NB4 (cell line): ENCODE measurements at regions not wholly inside any gene's neighbourhood (a gene's known extent, or its start where the extent isn't known, plus 50 kb on each side); places are given as distances from the start of the nearest gene placed in this dataset.
A peak's percentile ranks its signal among the peaks of the same experiment; 100 is the strongest.

Experiments
- DNase-seq: peaks from one replicate; pipeline ENCODE4 v3.0.0; 2010; ENCODE audit warnings: low read depth
- H3K4me3 ChIP-seq: one replicate; pipeline ENCODE4 v1.5.1; 2011; ENCODE audit warnings: mild to moderate bottlenecking, low read depth, low read length, moderate library complexity
- MYC ChIP-seq: IDR thresholded peaks from 2 replicates; pipeline ENCODE4 v1.6.1; 2011; ENCODE audit warnings: low read depth, low read length
- POLR2A ChIP-seq: IDR thresholded peaks from 2 replicates; pipeline ENCODE4 v1.6.1; 2011; ENCODE audit warnings: mild to moderate bottlenecking; ENCODE audit not compliant: insufficient read length; ENCODE audit errors: extremely low read depth
- TF ChIP-seq, protein P1 (sequence below): IDR thresholded peaks from one replicate; pipeline ENCODE4 v1.5.1; 2012; ENCODE audit warnings: low read depth, low read length
- TF ChIP-seq, protein P2 (sequence below): IDR thresholded peaks from 2 replicates; pipeline ENCODE4 v1.6.1; 2011; ENCODE audit warnings: low read depth, low read length

DNA sequence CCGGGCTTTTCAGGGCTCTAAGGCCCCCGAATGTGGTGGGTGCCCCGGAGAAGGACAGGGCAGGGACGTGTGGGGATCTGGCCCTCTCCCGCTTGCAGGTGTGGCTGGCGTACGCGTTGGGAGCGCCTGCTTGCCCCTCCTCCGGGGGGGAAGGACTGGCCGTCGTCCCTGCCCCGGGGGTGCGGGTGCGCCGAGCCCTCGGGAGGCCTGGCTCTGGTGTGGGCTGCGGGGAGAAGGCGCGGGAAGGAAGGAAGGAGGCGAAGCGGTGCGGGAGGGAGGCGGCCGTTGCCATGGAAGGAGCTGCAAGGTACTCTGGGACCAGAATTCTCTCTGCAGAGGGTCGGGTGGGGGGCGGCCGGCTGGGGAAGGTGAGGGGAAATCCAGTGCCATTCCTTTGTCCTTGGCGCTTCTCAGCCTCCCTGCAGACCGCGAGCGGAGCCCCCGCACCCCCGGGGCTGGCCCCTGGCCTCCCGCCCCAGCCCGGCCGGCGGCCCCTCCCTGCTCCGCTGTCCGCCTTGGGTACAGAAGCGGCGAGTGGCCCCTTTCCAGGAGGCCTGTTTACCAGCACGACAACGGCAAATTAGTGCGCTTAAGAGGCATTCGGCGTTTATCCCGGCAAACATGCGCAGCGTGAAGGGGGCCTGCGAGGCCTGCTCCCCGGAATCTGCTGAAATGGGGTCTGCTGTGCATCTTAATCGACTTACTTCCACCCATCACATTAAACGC lies 67.1 kb upstream of the UNC5A start:
- TF ChIP-seq, protein P1, sequence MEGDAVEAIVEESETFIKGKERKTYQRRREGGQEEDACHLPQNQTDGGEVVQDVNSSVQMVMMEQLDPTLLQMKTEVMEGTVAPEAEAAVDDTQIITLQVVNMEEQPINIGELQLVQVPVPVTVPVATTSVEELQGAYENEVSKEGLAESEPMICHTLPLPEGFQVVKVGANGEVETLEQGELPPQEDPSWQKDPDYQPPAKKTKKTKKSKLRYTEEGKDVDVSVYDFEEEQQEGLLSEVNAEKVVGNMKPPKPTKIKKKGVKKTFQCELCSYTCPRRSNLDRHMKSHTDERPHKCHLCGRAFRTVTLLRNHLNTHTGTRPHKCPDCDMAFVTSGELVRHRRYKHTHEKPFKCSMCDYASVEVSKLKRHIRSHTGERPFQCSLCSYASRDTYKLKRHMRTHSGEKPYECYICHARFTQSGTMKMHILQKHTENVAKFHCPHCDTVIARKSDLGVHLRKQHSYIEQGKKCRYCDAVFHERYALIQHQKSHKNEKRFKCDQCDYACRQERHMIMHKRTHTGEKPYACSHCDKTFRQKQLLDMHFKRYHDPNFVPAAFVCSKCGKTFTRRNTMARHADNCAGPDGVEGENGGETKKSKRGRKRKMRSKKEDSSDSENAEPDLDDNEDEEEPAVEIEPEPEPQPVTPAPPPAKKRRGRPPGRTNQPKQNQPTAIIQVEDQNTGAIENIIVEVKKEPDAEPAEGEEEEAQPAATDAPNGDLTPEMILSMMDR, result no peak
- TF ChIP-seq POLR2A (no peak), MYC (no peak)
- TF ChIP-seq, protein P2, sequence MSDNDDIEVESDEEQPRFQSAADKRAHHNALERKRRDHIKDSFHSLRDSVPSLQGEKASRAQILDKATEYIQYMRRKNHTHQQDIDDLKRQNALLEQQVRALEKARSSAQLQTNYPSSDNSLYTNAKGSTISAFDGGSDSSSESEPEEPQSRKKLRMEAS, result no peak
- H3K4me3 ChIP-seq, result no peak overlapping the region
- DNase-seq, result no peak

DNA sequence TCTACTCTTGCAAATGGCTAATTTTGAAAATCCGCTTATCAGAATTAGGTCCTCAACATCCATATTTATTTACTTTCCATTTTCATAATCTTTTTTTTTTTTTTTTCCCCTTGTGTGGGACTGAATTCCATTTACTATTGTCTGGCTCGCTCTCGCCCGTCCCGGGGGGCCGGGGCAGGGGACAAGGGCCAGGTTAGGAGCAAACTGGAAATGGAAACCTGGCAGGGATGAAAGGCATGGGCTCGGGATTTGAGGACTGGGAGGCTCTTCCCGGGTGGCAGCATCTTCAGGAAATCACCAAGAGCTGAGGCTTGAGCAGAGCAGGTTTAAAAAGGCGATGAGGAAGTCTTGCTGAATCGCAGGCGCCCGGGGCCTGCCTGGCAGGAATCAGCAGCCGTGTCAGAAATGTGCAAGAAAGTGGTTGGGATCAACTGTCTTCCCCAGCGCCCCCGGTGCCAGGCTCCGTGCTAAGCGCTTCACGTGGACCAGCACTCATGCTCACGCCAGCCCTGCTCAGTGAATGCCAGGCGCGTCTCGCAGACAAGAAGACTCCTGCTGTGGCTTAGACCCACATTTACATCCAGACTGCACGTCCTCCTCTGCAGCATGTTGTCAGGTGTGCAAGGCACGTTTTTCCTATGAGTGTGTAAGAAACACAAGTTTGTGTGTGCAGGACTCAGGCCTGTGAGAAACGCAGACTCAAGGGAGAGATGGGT lies 66.3 kb upstream of the UNC5A start:
- no peak for DNase-seq
- TF ChIP-seq, protein P2, result no peak
- TF ChIP-seq POLR2A, result no peak
- no peak for TF ChIP-seq MYC
- TF ChIP-seq, protein P1, result no peak
- H3K4me3 ChIP-seq, result no peak overlapping the region

DNA sequence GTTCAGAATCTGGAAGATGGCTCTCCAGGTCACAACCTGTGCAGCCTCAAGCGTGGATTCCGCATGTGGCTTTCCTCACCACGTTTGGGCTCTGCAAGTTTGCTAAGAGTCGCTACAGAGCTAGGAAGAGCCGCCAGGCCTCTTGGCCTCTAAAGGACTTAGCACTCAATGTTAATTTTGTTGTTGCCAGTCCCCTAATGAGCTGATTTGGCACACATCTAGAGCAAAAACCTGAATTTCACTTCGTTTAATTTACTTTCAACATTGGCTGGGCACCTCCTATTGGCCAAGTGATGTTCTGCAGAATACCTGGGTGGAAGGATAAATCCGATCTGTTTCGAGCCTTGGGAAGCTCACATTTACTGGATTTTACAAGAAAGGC lies 65.8 kb upstream of the UNC5A start:
- TF ChIP-seq, protein P1, result peak; percentile 41
- TF ChIP-seq POLR2A, result no peak
- no peak for DNase-seq
- no peak overlapping the region for H3K4me3 ChIP-seq

DNA sequence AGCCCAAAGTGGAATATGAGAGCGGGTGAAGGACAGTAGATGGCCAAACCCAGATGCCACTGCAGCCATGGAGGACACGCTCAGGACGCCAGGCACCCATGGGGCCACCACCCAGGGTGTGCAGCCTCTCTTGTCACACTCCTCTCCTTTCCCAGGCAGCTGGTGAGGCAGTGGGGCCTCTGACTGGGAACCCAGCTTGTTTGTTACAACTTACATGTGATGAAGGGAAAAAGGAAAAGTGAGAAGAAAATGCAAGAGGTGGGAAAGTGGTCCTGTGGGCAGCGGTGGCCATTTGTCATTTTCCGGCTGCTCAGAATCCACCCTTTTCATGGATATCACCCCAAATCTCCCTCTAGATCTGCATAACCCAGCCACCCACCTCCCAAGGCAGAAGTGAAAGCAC lies 62.7 kb upstream of the UNC5A start:
- DNase-seq, result no peak
- H3K4me3 ChIP-seq, result no peak overlapping the region
- no peak for TF ChIP-seq MYC

DNA sequence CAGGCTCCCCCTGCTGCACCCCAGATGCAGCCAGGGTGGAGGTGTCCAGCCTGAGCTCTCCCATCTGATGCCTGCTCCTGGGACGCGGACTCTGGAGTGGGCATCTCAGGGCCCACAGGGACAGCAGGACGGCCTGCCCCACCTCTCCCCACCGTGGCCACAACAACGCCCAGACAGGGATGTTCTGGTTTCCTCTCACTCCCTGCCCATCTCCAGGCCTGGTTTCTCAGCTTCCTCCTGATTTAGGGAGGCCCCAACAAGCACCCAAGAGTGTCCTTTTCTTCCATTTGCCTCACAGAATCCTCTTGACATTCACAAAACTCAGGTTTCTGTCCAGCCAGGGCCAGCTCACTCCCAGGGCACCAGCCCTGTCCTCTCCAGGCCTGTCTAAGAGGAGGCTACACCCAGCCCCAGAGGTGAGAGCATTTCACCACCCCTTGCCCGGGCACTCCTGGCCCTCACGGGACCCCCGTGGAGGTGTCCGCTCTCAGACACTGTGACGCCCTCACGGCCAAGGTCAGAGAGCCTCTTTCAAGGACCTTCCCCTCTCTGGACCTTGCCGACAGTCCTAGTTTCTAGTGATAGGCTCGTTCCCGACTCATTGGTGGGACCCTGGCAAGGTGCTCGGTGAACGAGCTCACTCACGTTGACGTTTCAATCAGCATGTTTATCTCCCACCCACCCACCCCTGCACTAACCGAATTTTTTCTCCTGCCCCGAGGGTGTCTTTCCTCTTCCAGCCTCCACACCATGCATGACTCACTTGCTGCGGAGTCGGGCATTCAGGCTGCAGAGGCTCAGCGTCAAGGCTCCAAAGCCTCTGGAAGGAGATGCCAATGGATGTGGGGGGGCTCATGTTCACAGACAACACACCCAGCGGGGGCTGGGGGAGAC lies 62.0 kb upstream of the UNC5A start:
- no peak for DNase-seq
- no peak overlapping the region for H3K4me3 ChIP-seq
- TF ChIP-seq MYC (no peak), POLR2A (no peak)
- TF ChIP-seq, protein P1, result no peak
- TF ChIP-seq, protein P2, result no peak
